ENCODE measurements at regions not wholly inside any gene's neighbourhood (a gene's known extent, or its start where the extent isn't known, plus 50 kb on each side); places are given as distances from the start of the nearest gene placed in this dataset.

DNA sequence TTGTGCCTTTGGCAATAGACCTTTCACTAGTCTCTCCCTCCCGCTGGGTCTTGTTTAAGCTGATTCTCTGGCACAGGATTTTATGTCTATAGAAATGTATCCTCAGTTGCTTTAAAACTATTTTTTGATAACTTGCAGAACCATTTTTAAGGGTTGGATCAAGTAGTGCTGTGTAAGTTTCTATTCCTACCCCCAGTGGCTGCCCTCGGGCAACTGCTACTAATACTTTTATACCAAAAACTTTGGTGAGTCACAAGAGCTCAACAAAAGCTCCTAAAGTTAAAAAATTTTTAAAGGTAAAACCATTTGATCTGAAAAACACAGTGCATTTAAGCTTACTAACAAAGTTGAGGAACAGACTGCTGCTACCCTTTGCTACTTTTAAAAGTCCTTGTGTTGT, 1460.6 kb upstream of the PCDH7 start:
- no peaks in the 10 kb centered on the region for H3K79me2 ChIP-seq (ENCODE audit: control insufficient read depth, insufficient read depth, low read length)
- H2AFZ ChIP-seq (ENCODE audit: low read length) = no peak overlapping the region
- H3K9ac ChIP-seq (ENCODE audit: insufficient read depth, low read length) = no peak overlapping the region
- no peaks in the 10 kb centered on the region for H3K4me1 ChIP-seq (ENCODE audit: control insufficient read depth, extremely low read depth, insufficient read depth, low read length)
- no peak overlapping the region for H3K27ac ChIP-seq (ENCODE audit: insufficient read depth, low read length)
- no peak overlapping the region for H3K4me3 ChIP-seq (replicated peaks in 1 of 4; ENCODE audit: control extremely low read depth in 1 of 4, insufficient read depth in 1 of 4, low read depth in 3 of 4, low read length in 4 of 4)
- no peaks in the 10 kb centered on the region for H3K27me3 ChIP-seq (ENCODE audit: control insufficient read depth, insufficient read depth, low read length)
- no peak for DNase-seq (ENCODE audit: low read depth in 2 of 2)
- no peak for TF ChIP-seq EZH2 (IDR thresholded peaks at IDR 0.05; ENCODE audit: low read length, missing control alignments)
- TF ChIP-seq, protein P1, sequence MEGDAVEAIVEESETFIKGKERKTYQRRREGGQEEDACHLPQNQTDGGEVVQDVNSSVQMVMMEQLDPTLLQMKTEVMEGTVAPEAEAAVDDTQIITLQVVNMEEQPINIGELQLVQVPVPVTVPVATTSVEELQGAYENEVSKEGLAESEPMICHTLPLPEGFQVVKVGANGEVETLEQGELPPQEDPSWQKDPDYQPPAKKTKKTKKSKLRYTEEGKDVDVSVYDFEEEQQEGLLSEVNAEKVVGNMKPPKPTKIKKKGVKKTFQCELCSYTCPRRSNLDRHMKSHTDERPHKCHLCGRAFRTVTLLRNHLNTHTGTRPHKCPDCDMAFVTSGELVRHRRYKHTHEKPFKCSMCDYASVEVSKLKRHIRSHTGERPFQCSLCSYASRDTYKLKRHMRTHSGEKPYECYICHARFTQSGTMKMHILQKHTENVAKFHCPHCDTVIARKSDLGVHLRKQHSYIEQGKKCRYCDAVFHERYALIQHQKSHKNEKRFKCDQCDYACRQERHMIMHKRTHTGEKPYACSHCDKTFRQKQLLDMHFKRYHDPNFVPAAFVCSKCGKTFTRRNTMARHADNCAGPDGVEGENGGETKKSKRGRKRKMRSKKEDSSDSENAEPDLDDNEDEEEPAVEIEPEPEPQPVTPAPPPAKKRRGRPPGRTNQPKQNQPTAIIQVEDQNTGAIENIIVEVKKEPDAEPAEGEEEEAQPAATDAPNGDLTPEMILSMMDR (conservative IDR thresholded peaks at IDR 0.05 in 1 of 2, IDR thresholded peaks at IDR 0.05 in 1 of 2; ENCODE audit: low read depth in 1 of 2, low read length in 2 of 2) = no peak
- H3K36me3 ChIP-seq (ENCODE audit: control insufficient read depth, insufficient read depth, low read length) = no peaks in the 10 kb centered on the region
- no peaks in the 10 kb centered on the region for H4K20me1 ChIP-seq (ENCODE audit: control insufficient read depth, extremely low read depth, insufficient read depth, low read length)
- no peak overlapping the region for H3K4me2 ChIP-seq (ENCODE audit: extremely low read depth, insufficient read depth, low read length)
- H3K9me3 ChIP-seq (ENCODE audit: control insufficient read depth, insufficient read depth, low read depth, low read length) = no peaks in the 10 kb centered on the region

DNA sequence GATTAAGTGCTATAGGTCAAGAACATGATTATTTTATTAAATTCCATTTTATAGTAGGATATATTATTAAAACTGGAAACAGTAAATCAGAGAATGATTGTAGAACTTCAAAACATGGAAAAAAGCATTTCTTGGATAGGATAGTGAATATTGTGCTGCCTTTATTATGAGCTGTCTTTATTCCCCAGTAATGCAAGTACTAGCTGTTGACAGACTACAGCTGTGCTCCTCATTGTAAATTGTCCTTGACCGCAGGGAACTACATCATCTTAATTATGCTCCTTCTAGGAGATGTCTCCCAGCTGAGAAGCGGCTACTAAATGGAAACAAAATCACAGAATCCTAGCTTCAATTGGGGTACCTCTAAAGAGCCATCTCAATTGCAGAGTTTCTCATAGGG, 1457.2 kb upstream of the PCDH7 start:
- Histone ChIP-seq H3K9ac (ENCODE audit: insufficient read depth, low read length) (no peak overlapping the region), H3K4me1 (ENCODE audit: control insufficient read depth, extremely low read depth, insufficient read depth, low read length) (no peaks in the 10 kb centered on the region), H3K36me3 (ENCODE audit: control insufficient read depth, insufficient read depth, low read length) (no peaks in the 10 kb centered on the region), H3K4me2 (ENCODE audit: extremely low read depth, insufficient read depth, low read length) (no peak overlapping the region), H3K9me3 (ENCODE audit: control insufficient read depth, insufficient read depth, low read depth, low read length) (no peaks in the 10 kb centered on the region), H4K20me1 (ENCODE audit: control insufficient read depth, extremely low read depth, insufficient read depth, low read length) (no peaks in the 10 kb centered on the region), H3K79me2 (ENCODE audit: control insufficient read depth, insufficient read depth, low read length) (no peaks in the 10 kb centered on the region), H3K27me3 (ENCODE audit: control insufficient read depth, insufficient read depth, low read length) (no peaks in the 10 kb centered on the region), H3K4me3 (replicated peaks in 1 of 4; ENCODE audit: control extremely low read depth in 1 of 4, insufficient read depth in 1 of 4, low read depth in 3 of 4, low read length in 4 of 4) (no peak overlapping the region), H2AFZ (ENCODE audit: low read length) (no peak overlapping the region), H3K27ac (ENCODE audit: insufficient read depth, low read length) (no peak overlapping the region)
- peak in 1 of 2 donors; percentile 74 for DNase-seq (ENCODE audit: low read depth in 2 of 2)
- TF ChIP-seq, protein P1 (conservative IDR thresholded peaks at IDR 0.05 in 1 of 2, IDR thresholded peaks at IDR 0.05 in 1 of 2; ENCODE audit: low read depth in 1 of 2, low read length in 2 of 2) = no peak
- no peak for TF ChIP-seq EZH2 (IDR thresholded peaks at IDR 0.05; ENCODE audit: low read length, missing control alignments)

DNA sequence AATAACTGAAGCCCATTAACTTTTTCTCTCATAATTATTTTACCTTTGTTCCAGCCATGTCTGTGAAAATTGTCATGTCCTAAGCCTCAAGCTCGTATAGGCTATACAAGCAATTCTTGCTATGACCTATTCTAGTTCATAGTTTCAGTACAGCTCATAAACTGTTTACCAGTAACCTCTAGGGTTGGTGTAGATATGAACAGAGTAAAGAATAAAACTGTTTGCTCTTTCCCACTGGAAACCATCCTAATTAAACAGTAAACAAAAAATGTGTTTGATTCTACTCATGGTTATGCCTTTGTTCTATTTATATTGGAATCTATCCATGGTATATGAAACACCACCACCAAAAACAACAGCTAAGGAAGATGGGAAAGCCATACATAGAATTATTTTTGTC, 1444.0 kb upstream of the PCDH7 start:
- Histone ChIP-seq H3K27me3 (ENCODE audit: control insufficient read depth, insufficient read depth, low read length) (no peaks in the 10 kb centered on the region), H3K36me3 (ENCODE audit: control insufficient read depth, insufficient read depth, low read length) (no peaks in the 10 kb centered on the region), H4K20me1 (ENCODE audit: control insufficient read depth, extremely low read depth, insufficient read depth, low read length) (no peaks in the 10 kb centered on the region), H3K27ac (ENCODE audit: insufficient read depth, low read length) (no peak overlapping the region), H2AFZ (ENCODE audit: low read length) (no peak overlapping the region), H3K9ac (ENCODE audit: insufficient read depth, low read length) (no peak overlapping the region), H3K9me3 (ENCODE audit: control insufficient read depth, insufficient read depth, low read depth, low read length) (no peaks in the 10 kb centered on the region), H3K4me1 (ENCODE audit: control insufficient read depth, extremely low read depth, insufficient read depth, low read length) (no peaks in the 10 kb centered on the region), H3K79me2 (ENCODE audit: control insufficient read depth, insufficient read depth, low read length) (no peaks in the 10 kb centered on the region), H3K4me3 (replicated peaks in 1 of 4; ENCODE audit: control extremely low read depth in 1 of 4, insufficient read depth in 1 of 4, low read depth in 3 of 4, low read length in 4 of 4) (no peak overlapping the region), H3K4me2 (ENCODE audit: extremely low read depth, insufficient read depth, low read length) (no peak overlapping the region)
- no peak for DNase-seq (ENCODE audit: low read depth in 2 of 2)
- TF ChIP-seq, protein P1 (conservative IDR thresholded peaks at IDR 0.05 in 1 of 2, IDR thresholded peaks at IDR 0.05 in 1 of 2; ENCODE audit: low read depth in 1 of 2, low read length in 2 of 2) = no peak
- TF ChIP-seq EZH2 (IDR thresholded peaks at IDR 0.05; ENCODE audit: low read length, missing control alignments) = no peak

All from fibroblast of lung (primary cell).